ENCODE measurements at regions not wholly inside any gene's neighbourhood (a gene's known extent, or its start where the extent isn't known, plus 50 kb on each side); places are given as distances from the start of the nearest gene placed in this dataset.

DNA sequence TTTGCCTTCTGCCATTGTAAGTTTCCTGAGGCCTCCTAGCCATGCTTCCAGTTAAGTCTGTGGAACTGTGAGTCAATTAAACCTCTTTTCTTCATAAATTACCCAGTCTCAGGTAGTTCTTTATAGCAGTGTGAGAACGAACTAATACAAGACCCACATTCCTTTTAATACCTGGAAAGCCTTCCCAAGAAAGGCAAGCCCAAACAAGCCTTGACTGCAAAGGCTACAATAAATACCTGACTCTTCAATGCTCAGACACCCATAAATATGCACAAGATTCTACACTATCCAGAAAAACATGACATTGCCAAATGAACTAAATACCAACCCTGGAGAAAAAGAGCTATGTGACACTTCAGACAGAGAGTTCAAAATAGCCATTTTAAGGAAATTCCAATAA lies 338.8 kb downstream of the HAO1 start:
- TF ChIP-seq, protein P1, sequence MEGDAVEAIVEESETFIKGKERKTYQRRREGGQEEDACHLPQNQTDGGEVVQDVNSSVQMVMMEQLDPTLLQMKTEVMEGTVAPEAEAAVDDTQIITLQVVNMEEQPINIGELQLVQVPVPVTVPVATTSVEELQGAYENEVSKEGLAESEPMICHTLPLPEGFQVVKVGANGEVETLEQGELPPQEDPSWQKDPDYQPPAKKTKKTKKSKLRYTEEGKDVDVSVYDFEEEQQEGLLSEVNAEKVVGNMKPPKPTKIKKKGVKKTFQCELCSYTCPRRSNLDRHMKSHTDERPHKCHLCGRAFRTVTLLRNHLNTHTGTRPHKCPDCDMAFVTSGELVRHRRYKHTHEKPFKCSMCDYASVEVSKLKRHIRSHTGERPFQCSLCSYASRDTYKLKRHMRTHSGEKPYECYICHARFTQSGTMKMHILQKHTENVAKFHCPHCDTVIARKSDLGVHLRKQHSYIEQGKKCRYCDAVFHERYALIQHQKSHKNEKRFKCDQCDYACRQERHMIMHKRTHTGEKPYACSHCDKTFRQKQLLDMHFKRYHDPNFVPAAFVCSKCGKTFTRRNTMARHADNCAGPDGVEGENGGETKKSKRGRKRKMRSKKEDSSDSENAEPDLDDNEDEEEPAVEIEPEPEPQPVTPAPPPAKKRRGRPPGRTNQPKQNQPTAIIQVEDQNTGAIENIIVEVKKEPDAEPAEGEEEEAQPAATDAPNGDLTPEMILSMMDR (IDR thresholded peaks at IDR 0.05) = no peak
- ATAC-seq (no peak), DNase-seq (no peak)
- Mint-ChIP-seq H3K27me3 (ENCODE audit: low read depth in 2 of 2) (no peaks in the 10 kb centered on the region), H3K4me1 (no peaks in the 10 kb centered on the region), H3K9me3 (peaks cover 9 to 22% of the 10 kb centered on the region in 2 donors), H3K27ac (no peak overlapping the region), H3K4me3 (no peak overlapping the region), H3K36me3 (no peaks in the 10 kb centered on the region)
- WGBS (ENCODE audit: insufficient coverage) = 81% methylated on average over 1 of the region's 1 CpG
- intact Hi-C loops (cut with micrococcal nuclease) = no loop called here
- H3K9me3 ChIP-seq (ENCODE audit: control insufficient read depth, insufficient read depth, low read length) = peaks cover 4% of the 10 kb centered on the region
- H3K27me3 ChIP-seq (ENCODE audit: control insufficient read depth, insufficient read depth, low read length) = no peaks in the 10 kb centered on the region
- no peaks in the 10 kb centered on the region for H3K36me3 ChIP-seq (ENCODE audit: control insufficient read depth, insufficient read depth, low read length)
- H3K4me3 ChIP-seq (ENCODE audit: low read length) = no peak overlapping the region
- no peaks in the 10 kb centered on the region for H3K4me1 ChIP-seq (ENCODE audit: control insufficient read depth, insufficient read depth, low read length)
- no peak overlapping the region for H3K27ac ChIP-seq (ENCODE audit: low read length)

- intact Hi-C loops (cut with micrococcal nuclease) = no loop called here
- Histone ChIP-seq H3K4me1 (ENCODE audit: control insufficient read depth, insufficient read depth, low read length) (no peaks in the 10 kb centered on the region), H3K27me3 (ENCODE audit: control insufficient read depth, insufficient read depth, low read length) (no peaks in the 10 kb centered on the region), H3K36me3 (ENCODE audit: control insufficient read depth, insufficient read depth, low read length) (no peaks in the 10 kb centered on the region), H3K4me3 (ENCODE audit: low read length) (no peak overlapping the region), H3K27ac (ENCODE audit: low read length) (no peak overlapping the region), H3K9me3 (ENCODE audit: control insufficient read depth, insufficient read depth, low read length) (no peaks in the 10 kb centered on the region)
- H3K36me3 Mint-ChIP-seq = no peaks in the 10 kb centered on the region
- peaks cover 6 to 15% of the 10 kb centered on the region in 2 donors for H3K9me3 Mint-ChIP-seq
- H3K4me3 Mint-ChIP-seq = no peak overlapping the region
- no peak for DNase-seq
- 75% methylated on average over 1 of the region's 3 CpGs for whole genome bisulfite sequencing (ENCODE audit: insufficient coverage)
- TF ChIP-seq, protein P1 (IDR thresholded peaks at IDR 0.05) = no peak
- no peaks in the 10 kb centered on the region for H3K4me1 Mint-ChIP-seq
- no peaks in the 10 kb centered on the region for H3K27me3 Mint-ChIP-seq (ENCODE audit: low read depth in 2 of 2)
- ATAC-seq = no peak
- H3K27ac Mint-ChIP-seq = no peak overlapping the region
These were observed 333.3 kb downstream of the HAO1 start for GRCh38 chr20:7606941-7607340.

GRCh38 chr20:7608250-7608649 lies 332.0 kb downstream of the HAO1 start:
- H3K27me3 Mint-ChIP-seq (ENCODE audit: low read depth in 2 of 2) = no peaks in the 10 kb centered on the region
- WGBS (ENCODE audit: insufficient coverage) = 24% methylated on average over 2 of the region's 2 CpGs
- no peak overlapping the region for H3K27ac Mint-ChIP-seq
- Histone ChIP-seq H3K27ac (ENCODE audit: low read length) (no peak overlapping the region), H3K36me3 (ENCODE audit: control insufficient read depth, insufficient read depth, low read length) (no peaks in the 10 kb centered on the region), H3K4me3 (ENCODE audit: low read length) (no peak overlapping the region), H3K4me1 (ENCODE audit: control insufficient read depth, insufficient read depth, low read length) (no peaks in the 10 kb centered on the region), H3K9me3 (ENCODE audit: control insufficient read depth, insufficient read depth, low read length) (no peaks in the 10 kb centered on the region), H3K27me3 (ENCODE audit: control insufficient read depth, insufficient read depth, low read length) (no peaks in the 10 kb centered on the region)
- TF ChIP-seq, protein P1 (IDR thresholded peaks at IDR 0.05) = no peak
- no peaks in the 10 kb centered on the region for H3K36me3 Mint-ChIP-seq
- H3K9me3 Mint-ChIP-seq = peaks cover 6 to 15% of the 10 kb centered on the region in 2 donors
- H3K4me1 Mint-ChIP-seq = no peaks in the 10 kb centered on the region
- H3K4me3 Mint-ChIP-seq = no peak overlapping the region
- ATAC-seq (no peak), DNase-seq (no peak)
- intact Hi-C loops (cut with micrococcal nuclease) = no loop called here

DNA sequence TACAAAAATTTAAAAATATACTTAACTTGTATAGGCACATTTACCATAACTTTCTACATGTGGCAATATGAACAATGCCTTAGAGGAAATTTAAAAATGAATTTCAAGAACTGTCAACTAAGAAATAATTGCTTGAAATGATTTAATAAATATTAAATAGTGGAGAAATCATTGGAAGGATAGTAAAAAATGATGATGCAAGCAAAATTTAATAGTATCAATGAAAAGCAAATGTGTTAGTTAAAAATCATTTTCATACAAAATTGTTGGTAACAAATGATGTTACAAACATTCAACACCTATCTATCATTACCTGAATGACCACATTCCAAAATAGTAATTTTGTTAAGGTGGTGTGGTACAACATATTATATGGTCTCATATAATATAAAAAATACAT lies 331.0 kb downstream of the HAO1 start:
- no peak overlapping the region for H3K27ac ChIP-seq (ENCODE audit: low read length)
- no peak overlapping the region for H3K4me3 Mint-ChIP-seq
- peaks cover 6 to 15% of the 10 kb centered on the region in 2 donors for H3K9me3 Mint-ChIP-seq
- H3K9me3 ChIP-seq (ENCODE audit: control insufficient read depth, insufficient read depth, low read length) = no peaks in the 10 kb centered on the region
- H3K27me3 Mint-ChIP-seq (ENCODE audit: low read depth in 2 of 2) = no peaks in the 10 kb centered on the region
- ATAC-seq (no peak), DNase-seq (no peak)
- no peaks in the 10 kb centered on the region for H3K36me3 ChIP-seq (ENCODE audit: control insufficient read depth, insufficient read depth, low read length)
- H3K27ac Mint-ChIP-seq = no peak overlapping the region
- H3K4me1 Mint-ChIP-seq = no peaks in the 10 kb centered on the region
- TF ChIP-seq, protein P1 (IDR thresholded peaks at IDR 0.05) = no peak
- no peaks in the 10 kb centered on the region for H3K4me1 ChIP-seq (ENCODE audit: control insufficient read depth, insufficient read depth, low read length)
- intact Hi-C loops (cut with micrococcal nuclease) = no loop called here
- no peaks in the 10 kb centered on the region for H3K36me3 Mint-ChIP-seq
- H3K4me3 ChIP-seq (ENCODE audit: low read length) = no peak overlapping the region
- H3K27me3 ChIP-seq (ENCODE audit: control insufficient read depth, insufficient read depth, low read length) = no peaks in the 10 kb centered on the region

All from natural killer cell (primary cell).